Bone marrow (tissue), 2 donors: ENCODE measurements at regions not wholly inside any gene's neighbourhood (a gene's known extent, or its start where the extent isn't known, plus 50 kb on each side); places are given as distances from the start of the nearest gene placed in this dataset.
A peak's percentile ranks its signal among the peaks of the same experiment; 100 is the strongest.

Experiments
- DNase-seq, 2 donors: peaks; one replicate each; lab custom pipeline; 2025; lab: John Stamatoyannopoulos, UW

DNA sequence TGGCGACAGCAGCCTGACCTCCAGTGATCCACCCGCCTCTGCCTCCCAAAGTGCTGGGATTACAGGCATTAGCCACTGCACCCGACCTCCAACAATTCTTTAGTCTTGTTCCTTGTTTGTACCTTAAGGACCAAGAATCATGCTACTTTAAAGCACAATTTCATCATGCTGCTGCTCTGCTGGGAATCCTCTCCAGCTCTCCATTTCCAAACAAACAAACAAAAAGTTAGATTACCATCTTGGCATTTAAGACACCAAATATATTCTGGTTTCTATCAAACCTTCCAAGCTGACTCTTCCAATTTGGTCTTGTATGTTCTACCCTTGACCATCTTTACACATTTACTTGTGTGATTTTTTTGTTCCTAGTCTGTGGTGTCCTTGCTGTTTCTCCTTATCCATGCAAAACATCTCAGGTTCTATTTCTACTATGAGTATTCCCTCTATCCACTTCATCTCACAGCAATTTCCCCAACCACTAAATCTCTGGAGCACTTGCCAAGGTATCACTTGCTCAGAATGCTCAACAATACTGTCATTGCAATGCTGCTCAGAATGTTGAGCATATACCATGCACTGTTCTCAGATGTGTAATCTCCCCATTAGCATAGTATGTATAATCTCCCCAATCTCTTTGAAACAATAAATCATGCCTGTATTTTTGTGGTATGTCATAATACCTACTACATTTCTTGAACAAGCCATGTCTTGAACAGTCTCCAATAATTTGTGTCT lies 73.2 kb upstream of the GALNT5 start:
- no peak for DNase-seq

DNA sequence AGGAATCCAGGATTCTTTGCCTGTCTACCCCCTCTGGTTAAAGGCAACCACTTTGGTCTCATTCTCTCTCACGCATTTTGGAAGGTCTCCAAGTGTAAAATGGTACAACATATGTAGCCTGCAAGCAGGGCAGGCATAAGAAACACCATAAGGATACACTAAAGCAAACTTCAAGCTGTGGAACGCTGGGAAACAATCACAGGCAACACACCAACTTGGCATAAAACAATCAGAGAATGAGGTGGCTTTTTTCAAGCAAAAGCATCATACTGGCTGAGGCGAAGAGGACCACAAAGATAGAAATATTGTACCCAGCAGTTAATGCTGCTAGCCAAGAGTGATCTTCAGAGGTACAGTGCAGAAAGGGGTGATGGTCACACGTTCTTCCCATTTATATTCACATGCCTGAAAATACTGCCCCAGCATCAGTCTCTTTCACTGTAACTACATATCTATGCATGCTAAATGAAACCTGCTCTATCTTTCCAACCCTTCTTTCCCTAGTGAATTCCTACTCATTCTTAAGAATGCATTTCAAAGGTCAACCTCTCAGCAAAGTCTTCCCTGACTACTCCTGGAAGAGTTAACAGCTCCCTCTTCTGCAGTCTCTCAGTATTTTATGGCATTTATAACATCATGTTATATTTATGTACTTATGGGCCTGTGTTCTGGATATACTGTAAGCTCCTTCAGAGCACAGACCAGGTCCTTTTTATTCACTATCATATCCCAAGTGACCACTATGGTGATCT lies 71.9 kb upstream of the GALNT5 start:
- no peak for DNase-seq

DNA sequence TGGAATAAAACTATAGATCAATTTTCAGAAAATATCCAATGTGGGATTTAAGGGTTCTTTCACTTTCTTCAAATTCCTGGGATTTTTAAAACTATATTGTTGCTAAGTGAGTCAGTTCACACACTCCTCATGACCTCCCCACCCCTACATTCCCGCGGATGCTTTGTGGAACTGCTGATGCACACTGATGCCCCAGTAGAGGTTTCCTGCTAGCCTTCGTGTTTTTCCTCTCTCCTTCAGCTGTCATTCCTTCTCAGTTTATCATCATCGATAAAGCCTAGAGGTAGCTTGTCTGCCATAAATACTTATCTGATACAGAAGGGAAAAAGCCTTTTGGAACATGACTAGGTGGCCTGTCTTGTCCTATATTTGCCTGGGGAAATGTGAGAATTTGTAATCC lies 67.4 kb upstream of the GALNT5 start:
- DNase-seq = no peak

DNA sequence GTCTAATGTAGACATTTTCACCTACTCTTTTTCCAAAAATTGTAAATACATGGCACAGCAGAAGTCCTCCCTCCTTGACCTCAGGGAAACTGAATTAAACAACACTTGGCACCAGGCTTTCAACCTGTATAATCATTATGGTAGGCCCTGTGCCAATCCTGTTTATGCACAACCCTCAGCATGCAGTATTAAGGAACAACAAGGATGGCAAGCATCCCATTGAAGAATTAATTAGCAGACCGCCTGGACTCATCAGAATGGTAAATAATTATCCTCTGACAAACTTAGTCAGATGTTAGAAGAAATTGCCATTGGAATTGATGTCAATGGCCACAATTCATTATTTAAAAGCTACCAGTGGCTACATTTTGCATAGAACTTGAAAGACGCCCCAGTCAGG lies 66.3 kb upstream of the GALNT5 start:
- DNase-seq = no peak

DNA sequence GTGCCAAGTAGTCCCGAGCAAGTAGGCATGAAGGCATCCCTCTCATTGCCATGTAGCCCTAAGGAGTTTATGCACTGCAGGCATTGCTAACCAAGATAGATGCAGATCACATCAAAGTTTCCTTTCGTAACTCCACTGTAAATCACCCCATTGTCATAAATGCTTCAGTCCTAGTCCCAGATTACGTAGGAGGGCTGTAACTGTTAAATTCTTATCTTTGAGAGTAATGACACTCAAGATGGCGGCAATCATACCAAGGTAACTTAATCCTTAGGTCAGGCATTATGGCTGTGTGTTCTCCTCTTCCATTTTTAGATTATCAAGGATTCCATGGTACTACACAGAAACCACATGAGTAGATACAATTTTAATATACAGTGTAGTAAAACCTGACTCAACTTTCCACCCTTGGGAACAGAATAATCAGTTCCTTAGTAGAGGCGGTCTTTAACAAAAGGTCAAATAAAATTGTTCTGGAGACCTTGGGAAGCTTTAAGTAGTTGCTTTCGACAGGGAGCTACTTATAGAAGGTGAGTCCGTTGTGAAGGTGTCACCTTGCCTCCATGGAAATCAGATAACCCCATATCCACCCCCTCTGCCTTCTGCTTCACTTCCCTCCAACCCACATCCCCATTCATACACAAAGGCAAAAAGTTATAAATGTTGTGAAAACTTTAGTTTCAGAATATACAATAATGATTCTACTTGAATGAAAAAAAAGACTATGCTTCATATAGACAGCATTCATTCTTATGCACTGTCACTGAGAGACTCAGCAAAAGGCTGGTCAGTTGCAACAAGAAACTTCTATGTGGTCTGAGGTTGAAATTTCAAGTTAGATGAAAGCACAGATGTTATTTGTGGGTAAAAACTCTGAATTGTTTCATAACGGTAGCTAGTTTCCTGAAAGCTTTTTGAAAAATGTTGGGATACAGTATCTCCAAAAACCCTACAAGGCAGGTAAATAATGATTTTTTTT lies 64.8 kb upstream of the GALNT5 start:
- DNase-seq = no peak

DNA sequence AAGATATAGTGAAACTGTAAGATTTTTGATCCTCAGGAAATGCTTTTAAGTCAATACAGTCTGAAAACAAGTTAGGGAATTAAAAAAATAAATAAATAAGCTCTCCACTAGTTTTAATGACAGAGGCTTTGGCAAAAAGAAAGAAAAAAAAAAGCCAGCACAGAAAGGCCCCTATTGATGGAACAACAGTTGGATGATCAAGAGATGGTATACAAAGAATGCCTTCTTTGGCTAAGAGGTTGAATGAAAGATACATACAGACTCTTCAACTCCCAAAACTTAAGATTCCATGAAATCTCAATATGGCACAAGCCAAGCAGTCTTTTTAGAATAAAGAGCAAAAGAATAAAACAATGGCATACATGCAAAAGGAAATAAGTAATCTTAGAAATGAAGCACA lies 64.0 kb upstream of the GALNT5 start:
- DNase-seq = no peak

DNA sequence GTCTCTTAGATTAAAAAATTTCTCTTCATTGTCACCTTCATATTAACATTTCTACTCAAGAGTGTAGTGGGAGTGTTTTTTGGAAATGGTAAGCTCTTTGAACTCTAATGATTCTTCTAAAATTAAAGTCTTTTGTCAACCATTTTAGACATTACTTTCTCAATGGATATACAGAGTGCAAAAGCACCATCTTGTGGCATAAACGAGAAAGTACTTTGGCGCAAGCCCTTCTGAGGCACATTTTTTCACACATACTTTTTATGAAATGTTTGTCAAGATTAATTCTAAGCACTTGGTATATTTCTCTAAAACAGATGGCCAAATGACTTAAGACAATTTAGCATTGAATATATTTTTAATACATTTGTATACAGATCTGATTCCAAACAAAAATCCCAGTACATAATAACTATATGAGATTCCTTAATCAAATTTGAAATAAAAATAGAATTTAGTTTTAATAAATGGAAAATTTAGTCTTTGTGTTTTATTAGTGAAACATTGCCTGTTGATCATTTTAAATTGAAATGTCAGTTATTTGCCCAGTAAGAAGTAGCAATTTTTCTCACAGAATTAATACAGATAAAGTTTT lies 63.3 kb upstream of the GALNT5 start:
- peak in 1 of 2 donors; percentile 14 for DNase-seq

DNA sequence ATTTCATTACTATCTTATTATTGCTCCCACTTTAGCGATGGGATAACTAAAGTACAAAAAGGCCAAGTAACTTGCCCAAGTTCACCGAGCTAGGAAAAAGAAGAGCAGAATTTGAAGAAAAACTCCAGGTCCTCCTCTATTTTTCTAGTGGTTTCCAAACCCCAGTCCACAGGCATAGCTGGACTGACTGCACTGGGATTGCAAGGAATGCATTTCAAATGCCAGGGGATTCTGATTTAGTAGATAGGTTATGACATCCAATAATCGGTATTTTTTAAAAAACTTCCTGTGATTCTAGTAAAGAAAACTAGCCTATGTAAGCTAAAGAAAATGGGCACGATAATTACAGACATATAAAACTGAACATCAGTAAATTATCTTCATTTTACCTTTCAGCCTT lies 62.7 kb upstream of the GALNT5 start:
- DNase-seq = no peak

DNA sequence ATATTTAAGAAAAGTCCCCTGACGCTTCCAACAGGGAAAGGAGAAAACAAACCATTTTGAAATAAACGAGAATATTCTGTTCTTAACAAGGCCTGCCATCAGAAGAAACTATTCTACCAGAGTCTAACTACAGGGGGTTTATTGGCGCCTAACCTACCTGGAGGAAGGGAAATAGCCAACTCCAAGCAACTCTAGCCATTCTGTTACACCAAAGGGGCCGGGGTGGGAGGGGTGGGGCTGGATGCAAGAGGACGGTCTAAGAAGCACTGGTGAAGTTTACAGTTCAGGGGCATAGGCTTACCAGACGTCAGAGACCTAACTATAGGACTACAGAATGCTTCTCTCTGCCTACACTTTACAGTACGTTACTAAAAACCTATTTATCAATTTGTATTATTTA lies 60.5 kb upstream of the GALNT5 start:
- DNase-seq = no peak

DNA sequence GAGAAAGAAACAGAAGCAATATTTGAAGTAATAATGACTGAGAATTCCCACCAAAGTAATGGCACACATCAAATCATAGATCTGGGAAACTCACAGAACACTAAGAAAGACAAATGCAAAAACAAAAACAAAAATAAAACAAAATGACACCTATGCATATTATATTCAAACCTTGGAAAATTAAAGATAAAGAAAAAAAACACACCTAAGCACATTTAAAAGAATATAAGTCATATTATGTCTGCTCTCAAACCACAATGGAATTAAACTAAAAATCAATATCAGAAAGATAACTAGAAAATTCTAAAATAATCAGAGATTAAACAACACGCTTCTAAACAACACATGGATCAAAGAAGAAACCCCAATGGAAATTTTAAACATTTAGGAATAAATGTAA lies 59.7 kb upstream of the GALNT5 start:
- no peak for DNase-seq

DNA sequence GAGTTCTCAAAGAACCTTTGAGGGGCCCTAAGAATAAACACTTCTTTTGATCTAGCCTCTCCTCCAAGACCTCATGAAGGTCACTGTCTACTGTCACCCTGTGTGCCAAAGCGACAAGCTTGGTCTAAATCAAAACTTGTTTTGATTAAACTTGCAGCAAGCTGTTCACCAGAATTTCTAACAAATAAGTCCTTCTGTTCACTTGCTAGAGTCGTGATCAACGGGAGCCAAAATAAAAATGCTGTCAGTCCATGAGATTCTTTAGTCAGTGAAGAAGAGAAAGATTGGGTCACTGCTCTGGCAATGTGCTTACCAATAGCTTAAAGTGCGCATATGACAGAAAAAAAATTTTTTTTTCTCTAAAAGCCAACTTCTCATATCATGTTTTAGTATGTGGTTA lies 53.9 kb upstream of the GALNT5 start:
- no peak for DNase-seq

DNA sequence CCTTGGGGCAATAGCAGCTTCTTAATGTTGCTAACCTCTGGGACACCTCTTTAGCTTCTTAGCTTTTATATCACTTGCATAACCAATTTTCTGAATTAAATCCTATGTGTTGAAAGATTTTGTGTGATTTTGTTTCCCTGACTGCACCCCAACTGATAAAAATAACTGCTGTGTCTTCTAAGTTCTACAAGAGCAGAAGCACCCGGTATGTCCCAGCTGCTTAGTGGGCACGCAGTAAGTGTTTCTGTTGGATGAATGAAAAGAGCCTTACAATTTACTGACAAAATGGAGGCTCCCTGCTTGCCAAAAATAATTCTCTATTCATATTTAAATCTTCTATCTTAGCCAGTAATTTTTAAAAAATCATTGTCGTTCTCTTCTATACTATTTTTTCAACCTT lies 53.1 kb upstream of the GALNT5 start:
- DNase-seq = no peak

DNA sequence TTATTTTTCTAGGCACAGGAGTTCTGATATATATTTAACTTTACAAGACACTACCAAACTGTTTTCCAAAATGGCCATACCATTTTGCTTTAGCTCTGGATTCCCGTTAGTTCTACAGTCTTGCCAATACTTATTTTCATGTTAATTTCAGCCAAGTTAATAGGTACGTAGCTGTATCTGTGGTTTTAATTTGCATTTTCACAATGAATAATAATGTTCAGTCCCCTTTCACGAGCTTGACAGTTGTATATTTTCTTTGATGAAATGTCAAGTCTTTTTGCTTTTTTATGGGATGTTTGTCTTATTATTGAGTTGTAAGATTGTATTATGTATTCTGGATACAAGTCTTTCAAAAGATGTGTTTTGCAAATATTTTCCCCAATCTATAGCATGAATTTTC lies 50.6 kb upstream of the GALNT5 start:
- DNase-seq = no peak
